GM12865 (cell line): ENCODE measurements at regions not wholly inside any gene's neighbourhood (a gene's known extent, or its start where the extent isn't known, plus 50 kb on each side); places are given as distances from the start of the nearest gene placed in this dataset.

Experiments
- DNase-seq: peaks from one replicate; pipeline ENCODE4 v3.0.0; 2010; ENCODE audit warnings: low read depth
- H3K4me3 ChIP-seq: 2 replicates; pipeline ENCODE4 v1.5.1; 2011; ENCODE audit warnings: mild to moderate bottlenecking, low read depth, low read length, control low read depth
- CTCF ChIP-seq: IDR thresholded peaks from 2 replicates; pipeline ENCODE4 v1.5.1; 2011; ENCODE audit warnings: low read length, control low read depth, low read depth, inconsistent platforms; ENCODE audit not compliant: insufficient read depth; ENCODE audit errors: missing control alignments

DNA sequence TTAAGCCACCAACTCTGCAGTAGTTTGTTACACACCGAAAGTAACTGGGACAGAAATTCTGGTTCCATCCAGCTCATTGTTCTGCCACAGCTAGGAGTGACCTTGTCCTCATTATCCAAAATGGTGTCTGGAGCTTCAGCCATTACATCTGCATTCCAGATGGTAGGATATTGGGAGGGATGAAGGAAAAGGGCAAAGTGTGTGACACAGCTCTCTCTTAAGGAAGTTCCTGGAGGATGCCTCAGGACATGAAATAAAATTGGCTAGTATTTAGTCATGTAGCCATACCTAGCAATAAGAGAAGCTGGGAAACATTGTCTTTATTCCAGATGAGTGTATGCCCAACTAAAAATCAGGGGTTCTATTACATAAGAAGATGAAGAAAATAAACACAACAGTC lies 262.0 kb downstream of the BCOR start:
- no peak for TF ChIP-seq CTCF
- no peak overlapping the region for H3K4me3 ChIP-seq
- no peak for DNase-seq

- TF ChIP-seq CTCF, result no peak
- H3K4me3 ChIP-seq, result no peak overlapping the region
- DNase-seq, result peak; percentile 21
Measured at GRCh38 chrX:39836802-39837420, 260.8 kb downstream of the BCOR start.

GRCh38 chrX:39837688-39838087 lies 260.1 kb downstream of the BCOR start:
- no peak for TF ChIP-seq CTCF
- DNase-seq, result no peak
- H3K4me3 ChIP-seq, result no peak overlapping the region

DNA sequence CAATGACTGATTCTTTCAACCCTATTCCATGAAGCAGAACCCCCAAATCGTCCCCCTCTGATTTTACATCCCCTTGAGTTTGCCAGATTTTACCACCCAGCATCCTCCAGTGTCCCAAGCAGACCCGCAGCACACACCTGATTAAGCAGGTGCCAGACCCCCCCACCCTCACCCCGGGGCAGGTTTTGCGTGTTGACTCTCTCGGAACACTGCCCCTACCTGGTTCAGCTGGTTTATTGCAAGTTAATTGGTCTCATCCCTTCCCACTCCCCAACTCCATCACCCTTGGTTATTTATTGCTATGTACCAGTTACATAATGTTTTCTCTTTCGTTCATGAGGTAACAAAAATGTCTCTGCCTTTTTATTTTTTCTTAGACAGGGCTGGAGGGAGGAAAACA lies 258.4 kb downstream of the BCOR start:
- no peak for DNase-seq
- TF ChIP-seq CTCF, result no peak
- no peak overlapping the region for H3K4me3 ChIP-seq

GRCh38 chrX:39840133-39840532 lies 257.6 kb downstream of the BCOR start:
- TF ChIP-seq CTCF, result no peak
- no peak for DNase-seq
- no peak overlapping the region for H3K4me3 ChIP-seq

DNA sequence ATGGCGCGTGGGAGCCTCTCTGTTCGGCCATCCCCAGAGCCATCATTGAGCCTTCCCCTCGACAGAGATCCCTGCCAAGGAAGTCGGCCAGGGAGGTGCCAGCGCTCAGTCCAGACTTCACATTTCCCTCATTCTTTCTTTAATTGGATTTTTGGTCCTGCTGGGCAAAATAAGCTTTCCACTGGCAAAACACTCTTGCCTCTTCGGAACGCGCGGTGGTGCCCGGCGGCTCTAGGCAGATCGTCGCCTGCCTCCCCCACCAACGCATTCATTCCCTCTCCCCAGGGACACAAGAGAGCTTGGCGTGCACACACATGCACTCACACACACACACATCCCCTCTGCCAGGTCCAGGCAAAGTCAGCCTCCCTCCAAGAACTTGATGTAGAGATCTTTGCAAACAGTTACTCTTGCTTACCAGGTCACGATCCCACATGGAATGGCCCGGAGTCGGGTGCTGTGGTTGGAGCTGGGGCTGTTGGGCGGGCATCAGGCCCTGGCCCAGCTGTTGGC lies 257.1 kb downstream of the BCOR start:
- no peak for TF ChIP-seq CTCF
- no peak for DNase-seq
- no peak overlapping the region for H3K4me3 ChIP-seq

DNA sequence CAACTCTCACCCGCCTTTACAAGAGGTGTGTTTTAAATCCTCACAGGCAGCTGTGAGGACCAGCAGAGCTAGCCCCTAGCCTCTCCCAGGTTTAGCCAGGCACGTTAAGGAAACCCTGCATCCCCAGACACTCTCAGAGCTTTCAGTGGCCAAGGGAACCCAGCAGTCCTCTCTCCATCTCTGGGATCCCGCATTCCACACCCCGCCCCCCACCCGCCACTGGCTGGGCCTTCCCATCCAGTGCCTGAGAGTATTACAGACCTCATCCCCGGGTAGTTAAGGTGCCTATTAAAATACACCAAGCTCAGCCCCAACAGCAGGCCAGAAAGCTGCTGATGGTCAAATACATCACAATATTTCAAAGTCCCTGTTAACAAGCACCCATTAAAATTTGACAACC lies 256.2 kb downstream of the BCOR start:
- no peak for TF ChIP-seq CTCF
- H3K4me3 ChIP-seq, result no peak overlapping the region
- no peak for DNase-seq
